Mammary epithelial cell (primary cell): ENCODE measurements at regions not wholly inside any gene's neighbourhood (a gene's known extent, or its start where the extent isn't known, plus 50 kb on each side); places are given as distances from the start of the nearest gene placed in this dataset.

Source experiments
- EZH2 ChIP-seq: IDR thresholded peaks from 2 replicates; pipeline ENCODE4 v1.6.1; 2012; ENCODE audit warnings: low read length, inconsistent platforms, borderline replicate concordance
- TF ChIP-seq, protein P1 (sequence below), 2 donors: IDR thresholded peaks in 1 of 2; conservative IDR thresholded peaks in 1 of 2; 2 replicates each; pipeline ENCODE4 v1.5.1; 2011 to 2012; ENCODE audit warnings: inconsistent platforms in 2 of 2, low read length in 2 of 2, mild to moderate bottlenecking in 2 of 2, control low read depth in 1 of 2, low read depth in 1 of 2; ENCODE audit not compliant: insufficient read depth in 1 of 2; ENCODE audit errors: extremely low read depth in 1 of 2

- TF ChIP-seq, protein P1, sequence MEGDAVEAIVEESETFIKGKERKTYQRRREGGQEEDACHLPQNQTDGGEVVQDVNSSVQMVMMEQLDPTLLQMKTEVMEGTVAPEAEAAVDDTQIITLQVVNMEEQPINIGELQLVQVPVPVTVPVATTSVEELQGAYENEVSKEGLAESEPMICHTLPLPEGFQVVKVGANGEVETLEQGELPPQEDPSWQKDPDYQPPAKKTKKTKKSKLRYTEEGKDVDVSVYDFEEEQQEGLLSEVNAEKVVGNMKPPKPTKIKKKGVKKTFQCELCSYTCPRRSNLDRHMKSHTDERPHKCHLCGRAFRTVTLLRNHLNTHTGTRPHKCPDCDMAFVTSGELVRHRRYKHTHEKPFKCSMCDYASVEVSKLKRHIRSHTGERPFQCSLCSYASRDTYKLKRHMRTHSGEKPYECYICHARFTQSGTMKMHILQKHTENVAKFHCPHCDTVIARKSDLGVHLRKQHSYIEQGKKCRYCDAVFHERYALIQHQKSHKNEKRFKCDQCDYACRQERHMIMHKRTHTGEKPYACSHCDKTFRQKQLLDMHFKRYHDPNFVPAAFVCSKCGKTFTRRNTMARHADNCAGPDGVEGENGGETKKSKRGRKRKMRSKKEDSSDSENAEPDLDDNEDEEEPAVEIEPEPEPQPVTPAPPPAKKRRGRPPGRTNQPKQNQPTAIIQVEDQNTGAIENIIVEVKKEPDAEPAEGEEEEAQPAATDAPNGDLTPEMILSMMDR (conservative IDR thresholded peaks at IDR 0.05 in 1 of 2, IDR thresholded peaks at IDR 0.05 in 1 of 2; ENCODE audit: extremely low read depth in 1 of 2, insufficient read depth in 1 of 2, low read depth in 1 of 2, low read length in 2 of 2): no peak
- TF ChIP-seq EZH2: no peak
These were observed 738.7 kb upstream of the LMO3 start for GRCh38 chr12:17344649-17345048.
